NB4 (cell line): ENCODE measurements at regions not wholly inside any gene's neighbourhood (a gene's known extent, or its start where the extent isn't known, plus 50 kb on each side); places are given as distances from the start of the nearest gene placed in this dataset.

Source experiments
- DNase-seq: peaks from one replicate; pipeline ENCODE4 v3.0.0; 2010; ENCODE audit warnings: low read depth
- H3K4me3 ChIP-seq: one replicate; pipeline ENCODE4 v1.5.1; 2011; ENCODE audit warnings: mild to moderate bottlenecking, low read depth, low read length, moderate library complexity
- CTCF ChIP-seq: IDR thresholded peaks from one replicate; pipeline ENCODE4 v1.5.1; 2012; ENCODE audit warnings: low read depth, low read length
- MAX ChIP-seq: IDR thresholded peaks from 2 replicates; pipeline ENCODE4 v1.6.1; 2011; ENCODE audit warnings: low read depth, low read length
- MYC ChIP-seq: IDR thresholded peaks from 2 replicates; pipeline ENCODE4 v1.6.1; 2011; ENCODE audit warnings: low read depth, low read length
- POLR2A ChIP-seq: IDR thresholded peaks from 2 replicates; pipeline ENCODE4 v1.6.1; 2011; ENCODE audit warnings: mild to moderate bottlenecking; ENCODE audit not compliant: insufficient read length; ENCODE audit errors: extremely low read depth

- TF ChIP-seq CTCF (no peak), MAX (no peak), POLR2A (no peak), MYC (no peak)
- DNase-seq = no peak
- H3K4me3 ChIP-seq = no peak overlapping the region
Observed at GRCh38 chr5:106195679-106196474, 1474.9 kb downstream of the EFNA5 start.

GRCh38 chr5:106189121-106189809 lies 1481.5 kb downstream of the EFNA5 start:
- TF ChIP-seq MAX (no peak), CTCF (no peak), POLR2A (no peak), MYC (no peak)
- no peak overlapping the region for H3K4me3 ChIP-seq
- no peak for DNase-seq

GRCh38 chr5:106185661-106186081 lies 1485.1 kb downstream of the EFNA5 start:
- H3K4me3 ChIP-seq = no peak overlapping the region
- TF ChIP-seq CTCF = no peak
- DNase-seq = no peak

GRCh38 chr5:106174903-106175302 lies 1495.8 kb downstream of the EFNA5 start:
- H3K4me3 ChIP-seq = no peak overlapping the region
- TF ChIP-seq MYC (no peak), POLR2A (no peak), CTCF (no peak), MAX (no peak)
- no peak for DNase-seq

- no peak overlapping the region for H3K4me3 ChIP-seq
- TF ChIP-seq POLR2A = no peak
- TF ChIP-seq CTCF = no peak
- TF ChIP-seq MAX = no peak
- no peak for TF ChIP-seq MYC
- no peak for DNase-seq
Observed at GRCh38 chr5:106172681-106173532, 1497.8 kb downstream of the EFNA5 start.
